ENCODE measurements at regions not wholly inside any gene's neighbourhood (a gene's known extent, or its start where the extent isn't known, plus 50 kb on each side); places are given as distances from the start of the nearest gene placed in this dataset.

GRCh38 chr2:120460511-120460910, 114.6 kb downstream of the INHBB start:
- TF ChIP-seq CTCF (IDR thresholded peaks at IDR 0.05) (no peak), EZH2 (IDR thresholded peaks at IDR 0.05; ENCODE audit: borderline replicate concordance, insufficient read depth, low read depth, low read length, poor library complexity, severe bottlenecking) (no peak)

Measured in B cell (primary cell).